ENCODE measurements at regions not wholly inside any gene's neighbourhood (a gene's known extent, or its start where the extent isn't known, plus 50 kb on each side); places are given as distances from the start of the nearest gene placed in this dataset.

- TF ChIP-seq EZH2 (IDR thresholded peaks at IDR 0.05) (no peak), CBX3 (IDR thresholded peaks at IDR 0.05; ENCODE audit: low read depth) (no peak), YY1 (IDR thresholded peaks at IDR 0.05; ENCODE audit: extremely low read depth, insufficient replicate concordance, low read depth, low read length) (no peak), CTCF (IDR thresholded peaks at IDR 0.05 in 2 of 3, conservative IDR thresholded peaks at IDR 0.05 in 1 of 3; ENCODE audit: borderline replicate concordance in 1 of 3, insufficient read depth in 1 of 3, low read depth in 2 of 3, low read length in 2 of 3) (no peak), SRF (IDR thresholded peaks at IDR 0.05; ENCODE audit: low read depth) (no peak)
Measured at GRCh38 chr9:107710546-107710945, 221.0 kb upstream of the KLF4 start.

Data from HCT116 (cell line).